ENCODE measurements at regions not wholly inside any gene's neighbourhood (a gene's known extent, or its start where the extent isn't known, plus 50 kb on each side); places are given as distances from the start of the nearest gene placed in this dataset.
"Not testable (repeated sequence)": the region's sequence is repeated elsewhere in the genome, so short reads cannot be mapped to it uniquely, and the experiment has no call there.

GRCh38 chr11:91158891-91159537 lies 936.2 kb upstream of the CHORDC1 start:
- no peak for DNase-seq (ENCODE audit: low spot score)

DNA sequence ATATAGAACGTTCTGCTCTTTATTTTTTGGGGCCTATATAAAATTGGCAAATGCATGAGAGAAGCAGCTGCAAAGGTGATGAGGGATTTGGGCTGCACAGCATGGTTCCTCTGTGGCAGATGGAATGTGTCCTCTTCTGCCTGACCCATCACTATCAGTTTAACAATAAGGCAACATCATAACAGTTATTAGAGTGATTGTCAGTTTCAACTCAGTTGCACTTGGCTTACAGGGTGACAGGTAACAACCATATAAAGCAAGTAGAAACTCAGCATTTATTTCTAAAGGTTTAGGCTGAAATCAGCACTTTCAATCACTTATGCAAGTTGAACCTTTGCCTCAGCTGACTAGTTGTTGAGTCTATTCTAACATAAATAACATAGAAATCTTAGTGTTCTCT lies 935.4 kb upstream of the CHORDC1 start:
- DNase-seq (ENCODE audit: low spot score) = no peak

GRCh38 chr11:91156041-91156440 lies 933.2 kb upstream of the CHORDC1 start:
- DNase-seq (ENCODE audit: low spot score) = no peak

DNA sequence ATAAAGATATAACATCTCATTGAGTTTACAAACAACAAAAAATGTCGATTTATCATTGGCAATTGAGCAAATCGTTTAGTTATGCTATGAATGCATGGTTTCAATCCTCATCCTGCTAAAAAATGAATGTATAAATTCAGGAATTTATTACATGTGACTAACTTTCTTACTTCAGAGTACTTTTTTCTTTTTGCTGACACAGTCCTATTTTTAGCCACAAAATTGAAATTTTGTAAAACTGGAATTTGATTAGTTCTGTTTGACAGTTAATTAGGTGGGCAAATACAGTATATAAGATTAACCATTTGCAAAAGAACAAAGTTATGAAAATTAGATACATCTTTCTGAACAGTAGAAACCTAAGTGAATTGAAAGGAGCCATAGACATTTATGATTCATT lies 925.0 kb upstream of the CHORDC1 start:
- DNase-seq (ENCODE audit: low spot score) = no peak

DNA sequence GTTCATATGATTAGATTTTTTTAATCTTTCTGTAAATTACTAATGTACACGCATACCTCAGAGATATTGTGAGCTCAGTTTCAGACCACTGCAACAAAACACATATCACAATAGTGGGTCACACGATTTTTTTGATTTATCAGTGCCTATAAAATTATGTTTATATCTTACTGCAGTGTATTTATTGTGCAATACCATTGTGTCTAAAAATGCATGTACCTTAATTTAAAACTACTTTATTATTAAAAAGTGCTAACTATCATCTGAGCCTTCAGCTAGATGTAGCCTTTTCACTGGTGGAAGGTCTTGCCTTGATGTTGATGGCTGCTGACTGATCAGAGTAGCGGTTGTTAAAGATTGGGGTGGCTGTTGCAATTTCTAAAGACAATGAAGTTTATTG lies 918.8 kb upstream of the CHORDC1 start:
- DNase-seq (ENCODE audit: low spot score) = no peak

DNA sequence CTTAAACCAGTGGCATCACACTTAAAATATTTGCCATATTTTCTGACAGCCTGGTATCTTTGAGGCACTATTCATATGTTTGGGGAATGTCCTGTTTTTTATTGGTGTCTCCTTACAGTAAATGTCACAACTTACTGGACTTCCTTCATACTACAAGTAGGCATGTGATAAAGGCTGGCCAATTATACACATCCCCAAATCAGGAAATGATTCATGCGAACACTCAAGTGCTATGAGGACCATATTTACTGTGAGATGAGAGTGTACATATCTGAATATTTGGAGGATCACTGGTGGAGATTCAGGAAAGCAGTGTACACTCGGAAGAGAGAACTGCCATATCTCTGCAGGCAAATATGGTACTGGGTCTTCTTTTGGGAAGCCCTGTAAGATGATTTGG lies 913.8 kb upstream of the CHORDC1 start:
- DNase-seq (ENCODE audit: low spot score) = no peak

DNA sequence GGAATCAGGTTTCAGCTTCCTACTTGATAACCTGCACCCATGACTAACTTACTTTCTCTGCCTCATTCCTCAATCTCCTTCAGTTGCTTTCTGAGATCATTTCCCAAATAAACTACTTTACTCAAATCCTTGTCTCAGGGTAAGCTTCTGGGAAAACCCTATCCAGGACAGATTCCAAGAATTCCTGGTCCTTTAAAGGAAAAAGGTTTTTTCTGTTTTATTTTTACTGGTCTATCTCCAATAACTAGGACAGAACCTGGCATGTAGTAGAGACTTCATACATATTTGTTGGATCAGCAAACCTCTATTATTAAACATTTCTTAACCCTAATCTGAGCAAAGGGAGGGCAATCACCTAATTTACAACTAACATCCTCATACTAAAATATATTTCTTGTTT lies 910.5 kb upstream of the CHORDC1 start:
- DNase-seq (ENCODE audit: low spot score) = no peak

- no peak for DNase-seq (ENCODE audit: low spot score)
Observed at GRCh38 chr11:91129596-91129995, 906.7 kb upstream of the CHORDC1 start.

- DNase-seq (ENCODE audit: low spot score) = no peak
Observed at GRCh38 chr11:91124363-91124762, 901.5 kb upstream of the CHORDC1 start.

- DNase-seq (ENCODE audit: low spot score) = no peak
Observed at GRCh38 chr11:91115116-91115515, 892.3 kb upstream of the CHORDC1 start.

DNA sequence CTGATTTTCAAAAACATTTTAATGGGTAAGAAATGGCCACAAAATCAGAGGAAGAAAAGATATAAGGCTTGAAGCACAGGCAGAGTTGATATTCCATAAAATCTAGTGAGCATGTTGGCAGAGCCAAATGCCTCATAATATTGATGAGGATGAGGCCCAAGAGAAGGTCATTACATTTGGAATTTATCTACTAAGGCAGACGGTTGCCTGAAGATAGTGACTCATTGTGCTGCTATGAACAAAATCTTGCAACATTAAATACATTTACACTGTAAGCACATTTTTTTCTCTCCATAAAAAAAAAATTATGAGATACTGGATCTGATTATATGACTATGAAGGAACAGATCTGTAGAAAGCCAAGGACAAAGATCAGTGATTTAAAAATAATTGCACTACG lies 881.4 kb upstream of the CHORDC1 start:
- no peak for DNase-seq (ENCODE audit: low spot score)

DNA sequence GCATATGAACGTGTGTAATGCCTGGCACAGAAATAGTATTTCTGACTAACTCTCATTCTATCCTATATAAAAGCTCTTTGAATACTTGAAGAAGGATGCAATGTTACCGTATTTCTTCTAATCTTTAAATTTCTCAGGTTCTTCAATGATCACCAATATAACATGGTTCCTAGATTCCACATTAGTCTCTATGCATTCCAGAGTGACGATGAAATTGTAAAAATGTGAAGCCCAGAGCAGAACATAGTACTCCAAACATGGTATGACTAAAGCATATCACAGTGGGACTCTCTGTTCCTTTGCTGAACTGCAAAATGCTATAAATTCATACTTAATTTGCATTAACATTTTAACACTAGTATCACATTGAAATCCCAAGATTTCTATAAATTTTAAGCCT lies 877.6 kb upstream of the CHORDC1 start:
- no peak for DNase-seq (ENCODE audit: low spot score)

- no peak for DNase-seq (ENCODE audit: low spot score)
Observed at GRCh38 chr11:91097083-91097482, 874.2 kb upstream of the CHORDC1 start.

GRCh38 chr11:91093141-91093540 lies 870.3 kb upstream of the CHORDC1 start:
- no peak for DNase-seq (ENCODE audit: low spot score)

GRCh38 chr11:91091563-91091962 lies 868.7 kb upstream of the CHORDC1 start:
- no peak for DNase-seq (ENCODE audit: low spot score)

- DNase-seq (ENCODE audit: low spot score) = no peak
Observed at GRCh38 chr11:91086028-91086427, 863.2 kb upstream of the CHORDC1 start.

GRCh38 chr11:91082255-91082654 lies 859.4 kb upstream of the CHORDC1 start:
- no peak for DNase-seq (ENCODE audit: low spot score)

DNA sequence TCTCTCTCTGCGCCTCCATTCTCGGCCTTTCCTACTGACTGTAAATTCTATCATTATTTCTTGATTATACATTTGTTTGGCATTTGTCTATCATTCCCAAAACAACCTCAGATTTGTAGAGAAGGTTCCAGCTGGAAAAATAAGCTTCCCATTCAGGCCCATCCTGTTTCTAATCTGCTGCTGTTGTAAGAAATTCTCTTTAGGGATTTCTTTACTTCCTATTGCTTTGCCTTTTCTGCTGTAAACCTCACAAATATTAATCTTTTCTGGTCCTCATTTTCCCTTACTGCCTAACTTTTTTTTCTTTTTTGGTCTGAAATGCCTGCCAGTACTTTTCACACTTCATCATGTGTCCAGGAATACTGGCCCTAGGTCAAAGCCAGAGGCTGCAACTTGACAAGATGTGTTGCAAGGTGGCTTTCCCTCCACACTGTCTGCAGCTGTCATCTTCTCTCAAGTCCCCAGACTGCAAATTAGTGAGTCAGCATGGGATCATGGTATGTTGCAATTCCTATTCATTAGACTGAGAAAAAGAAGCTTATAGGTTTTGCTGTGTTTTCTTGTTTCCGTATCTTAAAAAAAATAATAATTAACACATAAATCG lies 858.7 kb upstream of the CHORDC1 start:
- DNase-seq (ENCODE audit: low spot score) = no peak

GRCh38 chr11:91078221-91078620 lies 855.4 kb upstream of the CHORDC1 start:
- DNase-seq (ENCODE audit: low spot score) = no peak

- DNase-seq (ENCODE audit: low spot score) = no peak
Observed at GRCh38 chr11:91075032-91075695, 852.3 kb upstream of the CHORDC1 start.

GRCh38 chr11:91067666-91068065 lies 844.8 kb upstream of the CHORDC1 start:
- DNase-seq (ENCODE audit: low spot score) = no peak

GRCh38 chr11:91066456-91067047 lies 843.7 kb upstream of the CHORDC1 start:
- DNase-seq (ENCODE audit: low spot score) = no peak

- not testable (repeated sequence) for DNase-seq (ENCODE audit: low spot score)
Observed at GRCh38 chr11:91063399-91063798, 840.5 kb upstream of the CHORDC1 start.

Data from putamen (tissue), 1 donor.